ENCODE measurements at regions not wholly inside any gene's neighbourhood (a gene's known extent, or its start where the extent isn't known, plus 50 kb on each side); places are given as distances from the start of the nearest gene placed in this dataset.

DNA sequence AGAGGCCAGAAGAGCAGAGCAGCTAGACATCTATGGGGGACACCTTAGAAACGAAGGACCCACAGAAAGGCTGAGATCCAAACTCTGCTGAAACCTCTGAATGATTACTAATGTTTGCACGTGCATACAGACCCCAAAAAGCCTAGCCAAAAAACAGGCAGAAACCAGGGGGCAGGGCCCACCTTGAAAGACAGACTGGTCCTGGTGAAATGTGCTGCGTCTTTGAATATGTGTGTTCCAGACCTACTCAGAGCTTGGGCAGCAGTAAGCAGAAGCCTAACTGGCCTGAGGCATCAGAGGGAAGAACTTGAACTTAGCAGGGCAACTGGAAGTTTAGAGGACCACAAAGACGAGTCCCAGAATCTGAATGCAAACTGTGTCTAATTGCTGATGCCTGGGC, 251.8 kb downstream of the TEX36 start:
- no peak for TF ChIP-seq POLR2A (IDR thresholded peaks at IDR 0.05)
- TF ChIP-seq, protein P1, sequence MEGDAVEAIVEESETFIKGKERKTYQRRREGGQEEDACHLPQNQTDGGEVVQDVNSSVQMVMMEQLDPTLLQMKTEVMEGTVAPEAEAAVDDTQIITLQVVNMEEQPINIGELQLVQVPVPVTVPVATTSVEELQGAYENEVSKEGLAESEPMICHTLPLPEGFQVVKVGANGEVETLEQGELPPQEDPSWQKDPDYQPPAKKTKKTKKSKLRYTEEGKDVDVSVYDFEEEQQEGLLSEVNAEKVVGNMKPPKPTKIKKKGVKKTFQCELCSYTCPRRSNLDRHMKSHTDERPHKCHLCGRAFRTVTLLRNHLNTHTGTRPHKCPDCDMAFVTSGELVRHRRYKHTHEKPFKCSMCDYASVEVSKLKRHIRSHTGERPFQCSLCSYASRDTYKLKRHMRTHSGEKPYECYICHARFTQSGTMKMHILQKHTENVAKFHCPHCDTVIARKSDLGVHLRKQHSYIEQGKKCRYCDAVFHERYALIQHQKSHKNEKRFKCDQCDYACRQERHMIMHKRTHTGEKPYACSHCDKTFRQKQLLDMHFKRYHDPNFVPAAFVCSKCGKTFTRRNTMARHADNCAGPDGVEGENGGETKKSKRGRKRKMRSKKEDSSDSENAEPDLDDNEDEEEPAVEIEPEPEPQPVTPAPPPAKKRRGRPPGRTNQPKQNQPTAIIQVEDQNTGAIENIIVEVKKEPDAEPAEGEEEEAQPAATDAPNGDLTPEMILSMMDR (IDR thresholded peaks at IDR 0.05), result no peak
